Upper lobe of right lung (tissue), 1 donor: ENCODE measurements at regions not wholly inside any gene's neighbourhood (a gene's known extent, or its start where the extent isn't known, plus 50 kb on each side); places are given as distances from the start of the nearest gene placed in this dataset.

Experiments
- ATAC-seq: fragments of 200-7000 bp; cut with Tn5 transposase; one replicate; pipeline ENCODE4 v1.9.1; 2020; ENCODE audit warnings: mild to moderate bottlenecking, moderate library complexity
- DNase-seq: peaks from one replicate; pipeline ENCODE4 v3.0.0-alpha.2; 2020
- H3K27ac ChIP-seq: fragments of 200-600 bp; one replicate; pipeline ENCODE4 v1.8.0; 2022
- H3K27me3 ChIP-seq: fragments of 200-600 bp; one replicate; pipeline ENCODE4 v1.8.0; 2022; ENCODE audit warnings: mild to moderate bottlenecking
- H3K36me3 ChIP-seq: fragments of 200-600 bp; one replicate; pipeline ENCODE4 v1.8.0; 2022
- H3K4me1 ChIP-seq: fragments of 200-600 bp; one replicate; pipeline ENCODE4 v1.8.0; 2022
- H3K4me3 ChIP-seq: fragments of 200-600 bp; one replicate; pipeline ENCODE4 v1.8.0; 2022; ENCODE audit warnings: mild to moderate bottlenecking
- H3K9me3 ChIP-seq: fragments of 200-600 bp; one replicate; pipeline ENCODE4 v1.8.0; 2022
- CTCF ChIP-seq: fragments of 200-600 bp; IDR thresholded peaks from one replicate; pipeline ENCODE4 v1.8.0; 2022; ENCODE audit warnings: antibody characterized with exemption
- intact Hi-C: fragments of 100-400 bp; cut with DNase I; formaldehyde crosslinking; loops from one replicate; pipeline ENCODE4 v1.11.0; 2022
- donor health status: DM: no; HTN: yes; CAD: no; lungs with severe emphysema.

GRCh38 chr6:155527443-155527842, 71.8 kb upstream of the NOX3 start:
- TF ChIP-seq CTCF: no peak
- no peaks in the 10 kb centered on the region for H3K4me1 ChIP-seq
- DNase-seq (no peak), ATAC-seq (no peak)
- H3K4me3 ChIP-seq: no peak overlapping the region
- intact Hi-C loops: no loop called here
- H3K36me3 ChIP-seq: no peaks in the 10 kb centered on the region
- H3K27me3 ChIP-seq: no peaks in the 10 kb centered on the region
- no peaks in the 10 kb centered on the region for H3K9me3 ChIP-seq
- H3K27ac ChIP-seq: no peak overlapping the region

- ATAC-seq: no peak
- H3K36me3 ChIP-seq: no peaks in the 10 kb centered on the region
- TF ChIP-seq CTCF: no peak
- H3K27me3 ChIP-seq: no peaks in the 10 kb centered on the region
- no peak for DNase-seq
- H3K9me3 ChIP-seq: no peaks in the 10 kb centered on the region
- H3K4me1 ChIP-seq: no peaks in the 10 kb centered on the region
- intact Hi-C loops: no loop called here
- no peak overlapping the region for H3K4me3 ChIP-seq
- H3K27ac ChIP-seq: no peak overlapping the region
Observed at GRCh38 chr6:155523821-155524651, 68.4 kb upstream of the NOX3 start.

- intact Hi-C loops: no loop called here
Observed at GRCh38 chr6:155521719-155522118, 66.1 kb upstream of the NOX3 start.

GRCh38 chr6:155520078-155520477, 64.4 kb upstream of the NOX3 start:
- no peaks in the 10 kb centered on the region for H3K27me3 ChIP-seq
- no peak overlapping the region for H3K27ac ChIP-seq
- no peaks in the 10 kb centered on the region for H3K9me3 ChIP-seq
- no peaks in the 10 kb centered on the region for H3K4me1 ChIP-seq
- ATAC-seq (no peak), DNase-seq (no peak)
- no peaks in the 10 kb centered on the region for H3K36me3 ChIP-seq
- intact Hi-C loops: no loop called here
- TF ChIP-seq CTCF: no peak
- no peak overlapping the region for H3K4me3 ChIP-seq

More at GRCh38 chr6:155521719-155522118, 66.1 kb upstream of the NOX3 start:
- no peaks in the 10 kb centered on the region for H3K36me3 ChIP-seq
- ATAC-seq (no peak), DNase-seq (no peak)
- no peaks in the 10 kb centered on the region for H3K9me3 ChIP-seq
- no peak overlapping the region for H3K27ac ChIP-seq
- no peak overlapping the region for H3K4me3 ChIP-seq
- no peaks in the 10 kb centered on the region for H3K27me3 ChIP-seq
- no peaks in the 10 kb centered on the region for H3K4me1 ChIP-seq
- no peak for TF ChIP-seq CTCF

GRCh38 chr6:155519176-155519738, 63.6 kb upstream of the NOX3 start:
- H3K27me3 ChIP-seq: no peaks in the 10 kb centered on the region
- intact Hi-C loops: no loop called here
- no peaks in the 10 kb centered on the region for H3K36me3 ChIP-seq
- ATAC-seq (no peak), DNase-seq (no peak)
- H3K4me1 ChIP-seq: no peaks in the 10 kb centered on the region
- H3K27ac ChIP-seq: no peak overlapping the region
- no peak overlapping the region for H3K4me3 ChIP-seq
- no peak for TF ChIP-seq CTCF
- no peaks in the 10 kb centered on the region for H3K9me3 ChIP-seq
